Nephron (organoid): ENCODE measurements at regions not wholly inside any gene's neighbourhood (a gene's known extent, or its start where the extent isn't known, plus 50 kb on each side); places are given as distances from the start of the nearest gene placed in this dataset.

Experiments used
- H3K27ac Mint-ChIP-seq, 3 experiments: 2 replicates each; pipeline ENCODE4 v1.8.0; 2020; ENCODE audit warnings: mixed read lengths in 3 of 3, mild to moderate bottlenecking in 2 of 3, moderate library complexity in 1 of 3
- H3K27me3 Mint-ChIP-seq: 2 replicates; pipeline ENCODE4 v1.8.0; 2021; ENCODE audit warnings: low read depth, mild to moderate bottlenecking, moderate library complexity, mixed read lengths
- H3K36me3 Mint-ChIP-seq: 2 replicates; pipeline ENCODE4 v1.8.0; 2020; ENCODE audit warnings: low read depth, mixed read lengths
- H3K4me1 Mint-ChIP-seq: 2 replicates; pipeline ENCODE4 v1.8.0; 2020; ENCODE audit warnings: mixed read lengths
- H3K4me3 Mint-ChIP-seq, 3 experiments: 2 replicates each; pipeline ENCODE4 v1.8.0; 2020; ENCODE audit warnings: mild to moderate bottlenecking in 3 of 3, mixed read lengths in 3 of 3, moderate library complexity in 2 of 3
- H3K9me3 Mint-ChIP-seq: 2 replicates; pipeline ENCODE4 v1.8.0; 2020; ENCODE audit warnings: mixed read lengths
- TF ChIP-seq, protein P1 (sequence below), 3 experiments: fragments of 200-600 bp; sonication (generic); IDR thresholded peaks; one replicate each; pipeline ENCODE4 v1.5.0; 2021; ENCODE audit warnings: antibody characterized with exemption in 3 of 3; ENCODE audit not compliant: unreplicated experiment in 3 of 3

DNA sequence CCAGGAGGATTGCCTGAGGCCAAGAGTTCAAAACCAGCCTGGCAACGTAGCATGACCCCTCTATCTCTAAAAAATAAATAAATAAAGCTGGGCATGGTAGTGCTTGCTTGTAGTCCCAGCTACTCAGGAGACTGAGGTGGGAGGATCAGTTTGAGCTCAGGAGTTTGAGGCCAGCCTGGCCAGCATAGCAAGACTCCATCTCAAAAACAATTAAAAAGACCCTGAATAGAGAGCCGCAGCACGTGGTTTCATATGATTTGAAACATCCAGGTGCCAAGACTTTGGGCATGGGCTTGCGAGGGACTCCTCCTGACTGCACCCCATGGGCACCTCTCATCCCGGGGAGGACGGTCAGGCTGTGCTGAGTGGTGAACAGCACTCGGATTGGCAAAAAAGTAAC, 63.9 kb downstream of the ZIC5 start:
- H3K4me1 Mint-ChIP-seq = peaks cover 22% of the 10 kb centered on the region
- H3K36me3 Mint-ChIP-seq = no peaks in the 10 kb centered on the region

DNA sequence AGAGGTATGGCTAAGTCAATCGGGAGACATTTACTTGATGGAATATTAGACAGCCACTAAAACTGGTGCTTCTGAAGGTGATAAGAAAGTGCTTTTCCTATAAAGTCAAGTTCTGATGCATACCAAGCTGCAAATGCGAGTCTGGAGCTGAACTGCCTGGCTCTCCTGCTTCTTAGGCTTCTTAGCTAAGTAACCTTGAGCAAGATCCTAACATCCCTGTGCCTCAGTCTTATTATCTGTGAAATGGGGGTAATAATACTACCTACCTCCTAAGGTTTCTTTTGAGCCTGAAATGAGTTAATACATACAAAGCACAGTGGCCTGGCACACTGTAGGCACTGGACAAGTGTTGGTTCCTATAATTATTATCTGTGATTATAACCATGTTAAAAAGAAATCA, 64.5 kb downstream of the ZIC5 start:
- Mint-ChIP-seq H3K9me3 (peaks cover 2% of the 10 kb centered on the region), H3K27ac (no peak overlapping the region), H3K36me3 (no peaks in the 10 kb centered on the region), H3K27me3 (peaks cover 31% of the 10 kb centered on the region), H3K4me1 (peaks cover 26% of the 10 kb centered on the region), H3K4me3 (no peak overlapping the region)
- TF ChIP-seq, protein P1, sequence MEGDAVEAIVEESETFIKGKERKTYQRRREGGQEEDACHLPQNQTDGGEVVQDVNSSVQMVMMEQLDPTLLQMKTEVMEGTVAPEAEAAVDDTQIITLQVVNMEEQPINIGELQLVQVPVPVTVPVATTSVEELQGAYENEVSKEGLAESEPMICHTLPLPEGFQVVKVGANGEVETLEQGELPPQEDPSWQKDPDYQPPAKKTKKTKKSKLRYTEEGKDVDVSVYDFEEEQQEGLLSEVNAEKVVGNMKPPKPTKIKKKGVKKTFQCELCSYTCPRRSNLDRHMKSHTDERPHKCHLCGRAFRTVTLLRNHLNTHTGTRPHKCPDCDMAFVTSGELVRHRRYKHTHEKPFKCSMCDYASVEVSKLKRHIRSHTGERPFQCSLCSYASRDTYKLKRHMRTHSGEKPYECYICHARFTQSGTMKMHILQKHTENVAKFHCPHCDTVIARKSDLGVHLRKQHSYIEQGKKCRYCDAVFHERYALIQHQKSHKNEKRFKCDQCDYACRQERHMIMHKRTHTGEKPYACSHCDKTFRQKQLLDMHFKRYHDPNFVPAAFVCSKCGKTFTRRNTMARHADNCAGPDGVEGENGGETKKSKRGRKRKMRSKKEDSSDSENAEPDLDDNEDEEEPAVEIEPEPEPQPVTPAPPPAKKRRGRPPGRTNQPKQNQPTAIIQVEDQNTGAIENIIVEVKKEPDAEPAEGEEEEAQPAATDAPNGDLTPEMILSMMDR (IDR thresholded peaks at IDR 0.05; ENCODE audit: unreplicated experiment in 3 of 3) = no peak

More for the DNA sequence above, 63.9 kb downstream of the ZIC5 start:
- no peak overlapping the region for H3K27ac Mint-ChIP-seq
- TF ChIP-seq, protein P1 (IDR thresholded peaks at IDR 0.05; ENCODE audit: unreplicated experiment in 3 of 3) = no peak
- H3K27me3 Mint-ChIP-seq = peaks cover 31% of the 10 kb centered on the region
- no peak overlapping the region for H3K4me3 Mint-ChIP-seq
- H3K9me3 Mint-ChIP-seq = peaks cover 2% of the 10 kb centered on the region

DNA sequence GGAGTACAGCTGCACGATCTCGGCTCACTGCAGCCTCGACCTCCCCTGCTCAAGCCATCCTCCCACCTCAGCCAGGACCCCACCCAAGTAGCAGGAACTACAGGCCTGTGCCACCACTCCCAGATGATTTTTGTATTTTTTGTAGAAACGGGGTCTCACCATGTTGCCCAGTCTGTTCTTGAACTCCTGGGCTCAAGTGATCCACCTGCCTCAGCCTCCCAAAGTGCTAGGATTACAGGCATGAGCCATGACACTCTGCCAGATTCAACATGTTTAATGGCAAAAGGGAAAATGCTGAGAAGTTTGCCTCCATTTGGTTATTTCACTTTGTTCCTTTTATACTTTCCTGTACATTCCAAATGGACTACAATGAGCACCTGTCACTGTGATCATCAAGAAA, 65.8 kb downstream of the ZIC5 start:
- Mint-ChIP-seq H3K27ac (no peak overlapping the region), H3K36me3 (no peaks in the 10 kb centered on the region), H3K4me1 (peaks cover 26% of the 10 kb centered on the region), H3K9me3 (no peaks in the 10 kb centered on the region), H3K27me3 (peaks cover 21% of the 10 kb centered on the region), H3K4me3 (no peak overlapping the region)
- TF ChIP-seq, protein P1 (IDR thresholded peaks at IDR 0.05; ENCODE audit: unreplicated experiment in 3 of 3) = no peak

DNA sequence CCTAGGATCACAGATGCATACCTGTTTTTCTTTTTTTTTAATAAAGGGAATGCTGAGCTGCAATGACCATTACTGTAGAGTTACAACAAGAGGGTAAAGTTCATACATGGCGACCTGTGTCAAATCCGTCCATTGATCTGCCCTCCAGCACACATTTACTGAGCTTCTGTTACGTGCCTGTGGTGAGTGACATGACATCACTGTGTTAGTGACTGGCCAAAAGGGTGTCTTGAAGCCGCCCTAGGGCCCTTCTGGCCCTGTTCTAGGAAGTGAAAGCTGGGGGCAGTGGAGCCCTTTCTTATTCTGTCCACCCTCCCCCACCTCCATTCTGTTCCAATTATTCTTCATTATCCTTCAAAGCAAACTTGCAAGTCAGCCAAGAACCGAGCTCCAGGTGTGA, 66.3 kb downstream of the ZIC5 start:
- TF ChIP-seq, protein P1 (IDR thresholded peaks at IDR 0.05; ENCODE audit: unreplicated experiment in 3 of 3) = no peak
- Mint-ChIP-seq H3K27me3 (peaks cover 22% of the 10 kb centered on the region), H3K4me1 (peaks cover 26% of the 10 kb centered on the region), H3K27ac (no peak overlapping the region), H3K4me3 (no peak overlapping the region), H3K9me3 (no peaks in the 10 kb centered on the region), H3K36me3 (no peaks in the 10 kb centered on the region)

GRCh38 chr13:99903140-99903539, 68.4 kb downstream of the ZIC5 start:
- Mint-ChIP-seq H3K27ac (peak overlapping the region; percentile 0 to 12 (median 3)), H3K27me3 (peaks cover 13% of the 10 kb centered on the region), H3K36me3 (no peaks in the 10 kb centered on the region), H3K9me3 (no peaks in the 10 kb centered on the region), H3K4me3 (peak overlapping the region in 1 of 3 experiments; percentile 13), H3K4me1 (peaks cover 26% of the 10 kb centered on the region)
- TF ChIP-seq, protein P1 (IDR thresholded peaks at IDR 0.05; ENCODE audit: unreplicated experiment in 3 of 3) = no peak

DNA sequence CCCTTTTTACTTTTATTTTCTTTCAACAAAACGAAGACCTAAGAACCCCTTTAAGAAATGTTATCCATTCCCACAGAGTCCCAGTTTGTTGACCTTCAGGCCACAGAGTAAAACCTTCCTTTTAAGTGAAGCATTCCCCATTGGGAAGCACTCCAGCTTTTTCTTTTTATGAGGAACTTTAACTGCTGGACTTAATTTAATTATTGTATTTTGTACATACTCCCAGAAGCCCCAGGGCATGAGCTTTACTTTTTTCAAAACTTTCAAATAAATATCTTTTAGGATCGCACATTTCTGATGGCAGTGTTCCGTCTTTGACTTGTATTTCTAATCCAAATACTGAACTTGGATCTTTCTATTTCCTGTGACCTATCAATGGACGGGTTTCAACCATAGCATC, 68.9 kb downstream of the ZIC5 start:
- Mint-ChIP-seq H3K36me3 (no peaks in the 10 kb centered on the region), H3K9me3 (no peaks in the 10 kb centered on the region), H3K27ac (peak overlapping the region in 2 of 3 experiments; percentile 0 to 3), H3K4me3 (no peak overlapping the region), H3K4me1 (peaks cover 26% of the 10 kb centered on the region), H3K27me3 (peaks cover 9% of the 10 kb centered on the region)
- TF ChIP-seq, protein P1 (IDR thresholded peaks at IDR 0.05; ENCODE audit: unreplicated experiment in 3 of 3) = no peak
